ENCODE measurements at regions not wholly inside any gene's neighbourhood (a gene's known extent, or its start where the extent isn't known, plus 50 kb on each side); places are given as distances from the start of the nearest gene placed in this dataset.
"Not testable (repeated sequence)": the region's sequence is repeated elsewhere in the genome, so short reads cannot be mapped to it uniquely, and the experiment has no call there.

GRCh38 chr14:105686462-105687170 is 160.2 kb downstream of the TMEM121 start:
- TF ChIP-seq, protein P1, sequence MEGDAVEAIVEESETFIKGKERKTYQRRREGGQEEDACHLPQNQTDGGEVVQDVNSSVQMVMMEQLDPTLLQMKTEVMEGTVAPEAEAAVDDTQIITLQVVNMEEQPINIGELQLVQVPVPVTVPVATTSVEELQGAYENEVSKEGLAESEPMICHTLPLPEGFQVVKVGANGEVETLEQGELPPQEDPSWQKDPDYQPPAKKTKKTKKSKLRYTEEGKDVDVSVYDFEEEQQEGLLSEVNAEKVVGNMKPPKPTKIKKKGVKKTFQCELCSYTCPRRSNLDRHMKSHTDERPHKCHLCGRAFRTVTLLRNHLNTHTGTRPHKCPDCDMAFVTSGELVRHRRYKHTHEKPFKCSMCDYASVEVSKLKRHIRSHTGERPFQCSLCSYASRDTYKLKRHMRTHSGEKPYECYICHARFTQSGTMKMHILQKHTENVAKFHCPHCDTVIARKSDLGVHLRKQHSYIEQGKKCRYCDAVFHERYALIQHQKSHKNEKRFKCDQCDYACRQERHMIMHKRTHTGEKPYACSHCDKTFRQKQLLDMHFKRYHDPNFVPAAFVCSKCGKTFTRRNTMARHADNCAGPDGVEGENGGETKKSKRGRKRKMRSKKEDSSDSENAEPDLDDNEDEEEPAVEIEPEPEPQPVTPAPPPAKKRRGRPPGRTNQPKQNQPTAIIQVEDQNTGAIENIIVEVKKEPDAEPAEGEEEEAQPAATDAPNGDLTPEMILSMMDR (IDR thresholded peaks at IDR 0.05): not testable (repeated sequence)
- not testable (repeated sequence) for TF ChIP-seq POLR2AphosphoS5, EP300 (IDR thresholded peaks at IDR 0.05)
